Natural killer cell (primary cell): ENCODE measurements at regions not wholly inside any gene's neighbourhood (a gene's known extent, or its start where the extent isn't known, plus 50 kb on each side); places are given as distances from the start of the nearest gene placed in this dataset.
"Not testable (repeated sequence)": the region's sequence is repeated elsewhere in the genome, so short reads cannot be mapped to it uniquely, and the experiment has no call there.

Experiments used
- ATAC-seq, 3 donors: fragments of 150-1000 bp in 2 of 3; fragments of 200-7000 bp in 1 of 3; cut with Tn5 transposase; 1 replicate in 1 of 3; 2 replicates in 2 of 3; pipeline ENCODE4 v1.10.0; 2021; ENCODE audit warnings: mild to moderate bottlenecking in 2 of 3, moderate library complexity in 2 of 3
- DNase-seq, 2 donors: peaks; one replicate each; pipeline versions ENCODE4 v3.0.0 to v3.0.0-alpha.2; 2013 to 2021; ENCODE audit warnings: mixed read lengths in 1 of 2
- H3K27ac ChIP-seq: one replicate; pipeline ENCODE4 v1.5.1; 2013; ENCODE audit warnings: mild to moderate bottlenecking, low read length
- H3K27me3 ChIP-seq: one replicate; pipeline ENCODE4 v1.6.1; 2013; ENCODE audit warnings: low read length; ENCODE audit not compliant: control insufficient read depth, insufficient read depth
- H3K36me3 ChIP-seq: one replicate; pipeline ENCODE4 v1.6.1; 2013; ENCODE audit warnings: low read length; ENCODE audit not compliant: control insufficient read depth, insufficient read depth
- H3K4me1 ChIP-seq: one replicate; pipeline ENCODE4 v1.6.1; 2013; ENCODE audit warnings: low read length; ENCODE audit not compliant: control insufficient read depth, insufficient read depth
- H3K4me3 ChIP-seq: one replicate; pipeline ENCODE4 v1.5.1; 2013; ENCODE audit warnings: low read length
- H3K9me3 ChIP-seq: one replicate; pipeline ENCODE4 v1.6.1; 2013; ENCODE audit warnings: low read length; ENCODE audit not compliant: control insufficient read depth, insufficient read depth
- H3K27ac Mint-ChIP-seq, 2 donors: one replicate each; pipeline ENCODE4 v1.8.0; 2022; ENCODE audit warnings: mild to moderate bottlenecking in 2 of 2, mixed read lengths in 2 of 2, moderate library complexity in 1 of 2
- H3K27me3 Mint-ChIP-seq, 2 donors: one replicate each; pipeline ENCODE4 v1.8.0; 2022; ENCODE audit warnings: low read depth in 2 of 2, mixed read lengths in 2 of 2
- H3K36me3 Mint-ChIP-seq: one replicate; pipeline ENCODE4 v1.8.0; 2022; ENCODE audit warnings: mixed read lengths
- H3K4me1 Mint-ChIP-seq, 2 donors: one replicate each; pipeline ENCODE4 v1.8.0; 2022; ENCODE audit warnings: mixed read lengths in 2 of 2
- H3K4me3 Mint-ChIP-seq: one replicate; pipeline ENCODE4 v1.8.0; 2022; ENCODE audit warnings: mild to moderate bottlenecking, moderate library complexity, mixed read lengths
- H3K9me3 Mint-ChIP-seq, 2 donors: one replicate each; pipeline ENCODE4 v1.8.0; 2022; ENCODE audit warnings: mixed read lengths in 2 of 2
- CTCF ChIP-seq: fragments of 200-600 bp; IDR thresholded peaks from one replicate; pipeline ENCODE4 v1.8.0; 2022; ENCODE audit warnings: antibody characterized with exemption
- WGBS: methylation state at CpG from one replicate; pipeline ENCODE4 v1.1.7; 2013; ENCODE audit warnings: missing lambda C conversion rate; ENCODE audit not compliant: insufficient coverage; 5-methylcytosine and 5-hydroxymethylcytosine counted together
- intact Hi-C: fragments of 100-400 bp; cut with micrococcal nuclease; formaldehyde crosslinking; loops from one replicate; pipeline ENCODE4 v1.14.2; 2022

GRCh38 chr12:4829793-4830162, 79.9 kb upstream of the KCNA1 start:
- Mint-ChIP-seq H3K4me1 (peaks cover 54% of the 10 kb centered on the region in 2 donors), H3K27me3 (no peaks in the 10 kb centered on the region), H3K9me3 (no peaks in the 10 kb centered on the region), H3K36me3 (no peaks in the 10 kb centered on the region), H3K27ac (peak overlapping the region; percentile 71 to 75), H3K4me3 (peak overlapping the region; percentile 85)
- H3K9me3 ChIP-seq = no peaks in the 10 kb centered on the region
- intact Hi-C loops = no loop called here
- no peaks in the 10 kb centered on the region for H3K27me3 ChIP-seq
- DNase-seq = no peak
- no peak for TF ChIP-seq CTCF
- ATAC-seq = peak in 2 of 3 donors; percentile 14 to 21
- peaks cover 43% of the 10 kb centered on the region for H3K4me1 ChIP-seq
- H3K27ac ChIP-seq = peak overlapping the region; percentile 31
- H3K36me3 ChIP-seq = no peaks in the 10 kb centered on the region
- 7% methylated on average over 6 of the region's 6 CpGs for WGBS
- no peak overlapping the region for H3K4me3 ChIP-seq

DNA sequence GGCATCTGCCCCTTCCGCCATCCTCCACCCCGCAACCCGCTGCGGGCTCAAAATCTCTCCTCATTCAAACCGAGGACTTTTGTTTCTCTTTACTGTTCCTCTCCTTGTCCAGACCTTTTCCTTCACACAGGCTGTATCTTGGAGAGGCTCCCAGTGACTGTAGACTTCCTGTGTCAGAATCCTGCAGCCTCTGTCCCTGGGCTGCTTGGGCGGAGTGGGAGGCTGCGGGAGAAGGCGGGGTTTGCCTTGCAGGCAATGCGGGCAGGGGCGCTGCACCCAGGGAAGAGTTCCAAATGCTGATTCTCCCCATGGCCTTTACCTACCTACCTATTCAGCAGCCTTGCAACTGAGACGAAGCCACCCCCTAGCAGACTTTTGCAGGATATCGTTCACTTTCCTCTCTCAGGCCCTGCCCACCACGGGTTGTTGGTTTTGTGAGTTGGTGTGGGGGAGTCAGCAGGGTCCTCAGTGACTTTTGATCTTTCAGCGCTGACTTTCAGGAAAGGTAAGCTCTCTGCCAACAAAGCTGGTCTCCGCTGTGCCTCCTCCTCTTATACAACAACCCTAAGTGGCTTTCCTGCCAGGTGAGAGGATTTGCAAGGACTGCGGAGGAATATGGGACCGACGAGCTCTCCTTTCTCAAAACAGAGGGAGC, 79.0 kb upstream of the KCNA1 start:
- no peak for DNase-seq
- Mint-ChIP-seq H3K4me1 (peaks cover 45% of the 10 kb centered on the region in 2 donors), H3K36me3 (no peaks in the 10 kb centered on the region), H3K9me3 (no peaks in the 10 kb centered on the region), H3K4me3 (no peak overlapping the region), H3K27ac (peak overlapping the region in 1 of 2 donors; percentile 71), H3K27me3 (no peaks in the 10 kb centered on the region)
- Histone ChIP-seq H3K27ac (no peak overlapping the region), H3K4me3 (no peak overlapping the region), H3K27me3 (no peaks in the 10 kb centered on the region), H3K36me3 (no peaks in the 10 kb centered on the region), H3K4me1 (peaks cover 37% of the 10 kb centered on the region), H3K9me3 (no peaks in the 10 kb centered on the region)
- 86% methylated on average over 15 of the region's 18 CpGs for WGBS
- ATAC-seq = no peak
- no peak for TF ChIP-seq CTCF
- intact Hi-C loops = no loop called here

- no peak overlapping the region for H3K4me3 Mint-ChIP-seq
- intact Hi-C loops = no loop called here
- ATAC-seq = no peak
- 93% methylated on average over 3 of the region's 3 CpGs for WGBS
- H3K27me3 Mint-ChIP-seq = peaks cover 3 to 12% of the 10 kb centered on the region in 2 donors
- Histone ChIP-seq H3K4me1 (peaks cover 23% of the 10 kb centered on the region), H3K27ac (no peak overlapping the region), H3K9me3 (no peaks in the 10 kb centered on the region), H3K36me3 (no peaks in the 10 kb centered on the region), H3K27me3 (no peaks in the 10 kb centered on the region), H3K4me3 (no peak overlapping the region)
- no peaks in the 10 kb centered on the region for H3K36me3 Mint-ChIP-seq
- no peak for TF ChIP-seq CTCF
- H3K27ac Mint-ChIP-seq = no peak overlapping the region
- peaks cover 24% of the 10 kb centered on the region in 2 donors for H3K4me1 Mint-ChIP-seq
- no peak for DNase-seq
- no peaks in the 10 kb centered on the region for H3K9me3 Mint-ChIP-seq
Measured at GRCh38 chr12:4833053-4833452, 76.7 kb upstream of the KCNA1 start.

- intact Hi-C loops = no loop called here
Measured at GRCh38 chr12:4833524-4833923, 76.2 kb upstream of the KCNA1 start.

GRCh38 chr12:4842401-4842800, 67.3 kb upstream of the KCNA1 start:
- H3K36me3 ChIP-seq, H3K27ac Mint-ChIP-seq, H3K4me1 ChIP-seq, DNase-seq, H3K9me3 Mint-ChIP-seq, H3K4me3 Mint-ChIP-seq, H3K27ac ChIP-seq, ATAC-seq, H3K36me3 Mint-ChIP-seq, H3K9me3 ChIP-seq, H3K4me3 ChIP-seq, H3K27me3 ChIP-seq, intact Hi-C loops, H3K4me1 Mint-ChIP-seq: not testable (repeated sequence)
- 62% methylated on average over 3 of the region's 3 CpGs for WGBS
- H3K27me3 Mint-ChIP-seq = peaks cover 14 to 22% of the 10 kb centered on the region in 2 donors

More at GRCh38 chr12:4833524-4833923, 76.2 kb upstream of the KCNA1 start:
- no peak overlapping the region for H3K4me3 Mint-ChIP-seq
- DNase-seq = no peak
- peaks cover 20% of the 10 kb centered on the region for H3K4me1 ChIP-seq
- peaks cover 20% of the 10 kb centered on the region in 2 donors for H3K4me1 Mint-ChIP-seq
- no peak overlapping the region for H3K27ac Mint-ChIP-seq
- peaks cover 3 to 12% of the 10 kb centered on the region in 2 donors for H3K27me3 Mint-ChIP-seq
- no peak overlapping the region for H3K27ac ChIP-seq
- H3K9me3 Mint-ChIP-seq = no peaks in the 10 kb centered on the region
- ATAC-seq = no peak
- no peak for TF ChIP-seq CTCF
- H3K36me3 ChIP-seq = no peaks in the 10 kb centered on the region
- H3K27me3 ChIP-seq = no peaks in the 10 kb centered on the region
- whole genome bisulfite sequencing = 79% methylated on average over 3 of the region's 3 CpGs
- H3K4me3 ChIP-seq = no peak overlapping the region
- H3K9me3 ChIP-seq = no peaks in the 10 kb centered on the region
- H3K36me3 Mint-ChIP-seq = no peaks in the 10 kb centered on the region
